SKM-1 (cell line): ENCODE measurements at regions not wholly inside any gene's neighbourhood (a gene's known extent, or its start where the extent isn't known, plus 50 kb on each side); places are given as distances from the start of the nearest gene placed in this dataset.
"Not testable (repeated sequence)": the region's sequence is repeated elsewhere in the genome, so short reads cannot be mapped to it uniquely, and the experiment has no call there.

Experiments
- DNase-seq: peaks from one replicate; lab custom pipeline; 2025; ENCODE audit not compliant: unreplicated experiment; lab: John Stamatoyannopoulos, UW

DNA sequence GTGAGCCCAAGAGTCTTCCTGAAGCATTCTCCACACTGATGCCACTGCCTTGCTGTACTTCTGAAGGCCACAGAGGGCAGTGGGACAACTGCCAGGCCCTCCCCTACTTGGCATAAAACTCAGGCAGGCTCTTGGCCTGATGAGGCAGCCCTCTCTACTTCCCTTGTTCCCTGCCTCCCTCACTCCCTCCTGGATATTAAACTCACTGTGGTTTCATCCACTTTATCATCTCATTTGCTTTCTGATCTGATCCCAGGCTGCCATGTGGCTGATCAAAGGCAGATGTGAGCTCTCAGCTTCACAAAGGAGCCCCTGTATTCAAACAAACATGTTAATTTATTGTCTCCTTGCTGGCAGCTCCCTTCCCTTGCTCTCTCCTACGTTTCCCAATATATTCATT, 533.5 kb downstream of the IGSF11 start:
- DNase-seq: no peak

DNA sequence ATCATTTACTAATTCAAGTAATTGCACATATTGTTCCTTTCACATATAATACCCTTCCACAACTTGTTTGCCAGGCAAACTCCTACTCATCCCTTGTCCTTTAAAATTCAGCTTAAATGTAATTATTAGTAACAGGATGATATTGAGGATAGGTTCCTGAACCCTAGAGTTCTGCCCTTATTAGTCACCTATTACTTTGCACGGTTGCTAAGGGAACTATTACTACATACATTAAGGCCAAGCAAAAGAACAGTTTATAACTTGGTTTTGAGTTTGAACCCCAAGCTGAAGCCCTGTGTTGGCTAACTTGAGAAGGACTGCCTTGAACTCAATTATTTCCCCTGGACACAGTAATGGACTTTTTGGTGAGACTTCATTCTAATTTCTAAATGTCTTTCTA, 529.7 kb downstream of the IGSF11 start:
- no peak for DNase-seq

- DNase-seq: no peak
Measured at GRCh38 chr3:118505784-118506183, 528.9 kb downstream of the IGSF11 start.

- no peak for DNase-seq
Measured at GRCh38 chr3:118511402-118511801, 523.2 kb downstream of the IGSF11 start.

DNA sequence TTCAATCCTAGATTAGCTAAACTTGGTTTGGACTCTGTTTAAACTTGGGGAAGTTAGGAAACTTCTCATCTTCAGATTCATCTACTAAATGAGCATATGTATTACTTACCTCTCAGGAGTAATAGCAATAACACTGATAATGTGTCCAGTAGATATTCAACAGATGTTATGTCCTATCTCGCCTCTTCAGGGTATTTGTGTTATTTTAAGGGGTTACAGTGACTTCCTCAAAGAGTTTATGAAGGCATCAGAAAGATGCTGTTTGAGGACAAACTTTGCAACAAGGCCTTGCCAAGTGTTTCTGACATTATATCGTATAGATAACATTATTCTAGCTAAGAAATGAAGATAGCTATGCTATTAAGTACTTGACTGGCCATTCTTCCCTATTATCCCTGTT, 522.3 kb downstream of the IGSF11 start:
- no peak for DNase-seq

- no peak for DNase-seq
Measured at GRCh38 chr3:118525077-118525476, 509.6 kb downstream of the IGSF11 start.

- DNase-seq: no peak
Measured at GRCh38 chr3:118526758-118527513, 507.7 kb downstream of the IGSF11 start.

GRCh38 chr3:118527514-118528044, 507.1 kb downstream of the IGSF11 start:
- no peak for DNase-seq

- DNase-seq: no peak
Measured at GRCh38 chr3:118529554-118529953, 505.1 kb downstream of the IGSF11 start.

DNA sequence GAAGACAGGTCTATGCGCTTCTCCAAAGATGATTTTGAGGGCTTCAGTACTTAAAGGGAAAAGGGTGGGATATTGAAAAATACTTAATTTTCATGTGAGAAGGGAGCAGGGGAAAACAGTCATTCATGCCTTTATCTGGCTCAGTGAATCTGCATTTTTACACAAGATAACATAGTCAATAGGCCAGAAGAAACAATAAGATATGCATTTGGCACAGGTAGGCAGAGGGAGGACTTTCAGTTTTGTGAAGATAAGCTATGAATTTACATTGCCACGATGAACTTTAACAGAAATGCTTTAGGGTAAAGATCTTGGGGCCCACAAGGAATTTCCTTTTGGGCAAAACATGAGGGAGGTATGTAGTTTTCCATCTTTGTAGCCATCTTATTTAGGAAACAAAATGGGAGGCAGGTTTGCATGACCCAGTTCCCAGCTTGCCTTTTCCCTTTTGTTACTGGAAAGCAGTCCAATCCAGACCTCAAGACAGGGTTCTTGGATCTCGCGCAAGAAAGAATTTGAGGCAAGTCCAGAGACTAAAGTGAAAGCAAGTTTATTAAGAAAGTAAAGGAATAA, 504.2 kb downstream of the IGSF11 start:
- DNase-seq: no peak

DNA sequence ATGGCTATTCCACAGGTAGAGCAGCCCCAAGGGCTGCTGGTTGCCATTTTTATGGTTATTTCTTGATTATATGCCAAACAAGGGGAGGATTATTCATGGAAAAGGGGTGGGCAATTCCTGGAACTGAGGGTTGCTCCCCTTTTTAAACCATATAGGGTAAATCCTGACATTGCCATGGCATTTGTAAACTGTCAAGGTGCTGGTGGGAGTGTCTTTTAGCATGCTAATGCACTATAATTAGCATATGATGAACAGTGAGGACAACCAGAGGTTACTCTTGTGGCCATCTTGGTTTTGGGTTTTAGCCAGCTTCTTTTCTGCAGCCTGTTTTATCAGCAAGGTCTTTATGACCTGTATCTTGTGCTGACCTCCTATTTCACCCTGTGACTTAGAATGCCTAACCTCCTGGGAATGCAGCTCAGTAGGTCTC, 503.7 kb downstream of the IGSF11 start:
- not testable (repeated sequence) for DNase-seq

- DNase-seq: no peak
Measured at GRCh38 chr3:118531816-118532215, 502.8 kb downstream of the IGSF11 start.

DNA sequence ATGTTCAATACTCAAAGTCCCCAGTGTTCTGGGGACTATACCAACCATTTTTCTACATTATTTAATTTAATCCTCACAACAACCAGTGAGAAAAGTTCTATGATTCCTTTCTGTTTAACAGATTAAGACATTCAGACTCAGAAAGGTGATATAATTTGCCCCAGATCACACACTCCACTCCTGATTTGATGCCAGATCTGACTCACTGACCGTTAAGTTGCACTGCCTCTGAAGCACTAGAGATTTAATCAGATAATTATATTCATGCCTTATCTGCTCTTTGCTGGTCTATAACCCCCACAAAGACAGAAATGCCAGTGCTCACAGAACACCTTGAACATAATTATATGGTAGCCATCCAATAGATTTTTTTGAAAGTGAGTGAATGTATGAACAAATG, 501.0 kb downstream of the IGSF11 start:
- no peak for DNase-seq

DNA sequence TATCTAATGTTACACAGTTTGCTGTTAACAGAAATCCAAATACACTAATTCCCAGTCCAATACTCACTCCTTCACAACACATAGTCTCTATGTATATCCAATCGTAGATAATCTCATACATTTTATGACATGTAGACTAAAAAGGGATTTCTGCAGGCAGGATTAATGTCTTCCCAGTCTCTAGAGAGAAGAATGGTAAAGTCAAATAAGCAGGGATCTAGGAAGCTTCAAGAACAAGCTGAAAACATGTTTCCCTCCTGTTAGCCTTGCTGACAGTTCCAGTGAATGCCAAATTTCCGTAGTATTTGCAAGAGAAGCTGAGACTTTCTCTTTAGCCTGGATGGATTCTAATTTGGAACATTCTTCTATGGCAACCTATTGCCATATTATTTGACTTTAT, 500.1 kb downstream of the IGSF11 start:
- DNase-seq: no peak

DNA sequence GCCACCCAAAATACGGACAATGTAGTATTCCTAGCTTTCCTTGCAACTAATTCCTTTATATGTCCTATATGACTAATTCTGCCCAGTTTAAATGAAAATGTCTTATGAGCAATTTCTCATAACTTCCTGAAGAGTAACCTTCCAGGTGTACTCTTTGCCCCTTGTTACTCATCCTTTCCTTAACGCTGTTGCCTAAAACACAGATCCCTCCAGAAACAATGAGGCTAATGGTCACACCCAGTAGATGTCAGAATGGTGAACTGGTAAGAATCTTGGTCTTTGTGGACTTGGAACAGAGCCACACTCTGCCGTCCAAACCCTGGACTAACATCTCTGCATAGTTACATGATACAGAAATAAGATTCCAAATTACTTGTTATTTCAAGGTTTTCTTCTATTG, 497.9 kb downstream of the IGSF11 start:
- DNase-seq: no peak

DNA sequence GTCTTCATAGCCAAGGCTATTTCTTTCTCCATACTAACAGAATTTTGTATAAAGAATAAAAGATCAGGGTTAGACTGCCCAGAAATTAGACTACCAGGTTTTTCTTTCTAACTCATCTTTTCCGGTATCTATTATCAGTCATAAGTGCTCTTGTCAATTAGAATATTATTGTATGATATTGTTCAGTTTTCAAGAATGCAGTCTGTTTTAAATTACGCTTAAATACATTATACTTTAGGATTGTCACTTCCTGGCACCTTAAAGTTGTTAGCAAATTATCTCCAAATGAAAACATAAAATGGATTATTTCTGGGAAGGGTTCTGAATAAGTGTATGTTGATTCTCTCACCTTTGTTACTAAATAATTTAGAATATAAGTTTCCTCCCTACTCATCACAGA, 497.2 kb downstream of the IGSF11 start:
- no peak for DNase-seq

GRCh38 chr3:118538187-118538586, 496.5 kb downstream of the IGSF11 start:
- no peak for DNase-seq

GRCh38 chr3:118539820-118540447, 494.7 kb downstream of the IGSF11 start:
- not testable (repeated sequence) for DNase-seq

DNA sequence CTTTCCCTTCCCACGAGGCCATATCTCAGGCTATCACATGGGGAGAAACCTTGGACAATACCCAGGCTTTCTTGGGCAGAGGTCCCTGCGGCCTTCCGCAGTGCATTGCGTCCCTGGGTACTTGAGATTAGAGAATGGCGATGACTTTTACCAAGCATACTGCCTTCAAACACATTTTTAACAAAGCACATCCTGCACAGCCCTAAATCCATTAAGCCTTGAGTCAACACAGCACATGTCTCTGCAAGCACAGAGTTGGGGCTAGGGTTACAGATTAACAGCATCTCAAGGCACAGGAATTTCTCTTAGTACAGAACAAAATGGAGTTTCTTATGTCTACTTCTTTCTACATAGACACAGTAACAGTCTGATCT, 494.2 kb downstream of the IGSF11 start:
- DNase-seq: not testable (repeated sequence)

GRCh38 chr3:118540826-118541225, 493.8 kb downstream of the IGSF11 start:
- DNase-seq: no peak

DNA sequence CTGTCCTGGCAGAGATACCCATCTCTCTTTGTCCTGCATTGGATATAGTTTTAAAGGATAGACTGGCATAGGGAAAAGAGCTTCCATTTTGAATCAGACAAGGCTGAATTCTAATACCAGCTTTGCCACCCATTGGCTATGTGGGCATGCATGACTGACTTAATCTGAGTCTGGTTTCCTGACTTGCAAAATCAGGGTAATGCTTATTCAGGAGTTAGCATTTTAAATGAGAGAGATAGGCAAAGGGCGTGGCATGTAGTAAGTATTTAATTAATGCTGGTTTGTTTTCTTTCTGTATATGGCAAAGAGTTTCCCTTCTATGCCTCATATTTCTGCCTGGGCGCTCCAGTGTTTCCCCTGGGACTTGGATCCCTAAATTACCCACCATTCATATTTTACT, 492.9 kb downstream of the IGSF11 start:
- DNase-seq: no peak

GRCh38 chr3:118543832-118544231, 490.8 kb downstream of the IGSF11 start:
- DNase-seq: no peak
